Inflammatory macrophage (primary cell): ENCODE measurements at regions not wholly inside any gene's neighbourhood (a gene's known extent, or its start where the extent isn't known, plus 50 kb on each side); places are given as distances from the start of the nearest gene placed in this dataset.
"Not testable (repeated sequence)": the region's sequence is repeated elsewhere in the genome, so short reads cannot be mapped to it uniquely, and the experiment has no call there.

ENCODE experiments used
- DNase-seq, 2 donors: peaks; one replicate each; pipeline ENCODE4 v3.0.0-alpha.2; 2020 to 2022

DNA sequence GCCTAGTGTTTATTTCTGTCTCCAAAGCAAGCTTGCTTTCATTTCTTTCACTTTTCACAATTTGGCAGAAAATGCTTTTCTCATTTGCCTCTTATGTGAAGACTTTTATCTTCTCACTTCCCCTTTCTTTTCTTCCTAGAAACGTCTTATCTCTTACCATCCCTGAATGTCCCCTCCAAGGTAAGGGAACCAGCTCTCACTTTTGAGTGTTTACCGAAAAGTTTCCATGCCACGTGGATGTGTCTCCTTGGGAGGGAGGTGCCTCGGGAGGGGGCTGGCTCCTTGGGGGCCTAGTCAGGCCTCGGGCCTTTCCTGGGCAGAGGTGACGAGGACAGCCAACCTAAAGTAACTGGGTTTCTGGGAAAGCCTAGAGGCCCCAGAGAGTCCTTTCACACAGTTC lies 127.4 kb downstream of the CD24 start:
- no peak for DNase-seq

- no peak for DNase-seq
These were observed 129.6 kb downstream of the CD24 start for GRCh38 chr6:106844930-106845329.

DNA sequence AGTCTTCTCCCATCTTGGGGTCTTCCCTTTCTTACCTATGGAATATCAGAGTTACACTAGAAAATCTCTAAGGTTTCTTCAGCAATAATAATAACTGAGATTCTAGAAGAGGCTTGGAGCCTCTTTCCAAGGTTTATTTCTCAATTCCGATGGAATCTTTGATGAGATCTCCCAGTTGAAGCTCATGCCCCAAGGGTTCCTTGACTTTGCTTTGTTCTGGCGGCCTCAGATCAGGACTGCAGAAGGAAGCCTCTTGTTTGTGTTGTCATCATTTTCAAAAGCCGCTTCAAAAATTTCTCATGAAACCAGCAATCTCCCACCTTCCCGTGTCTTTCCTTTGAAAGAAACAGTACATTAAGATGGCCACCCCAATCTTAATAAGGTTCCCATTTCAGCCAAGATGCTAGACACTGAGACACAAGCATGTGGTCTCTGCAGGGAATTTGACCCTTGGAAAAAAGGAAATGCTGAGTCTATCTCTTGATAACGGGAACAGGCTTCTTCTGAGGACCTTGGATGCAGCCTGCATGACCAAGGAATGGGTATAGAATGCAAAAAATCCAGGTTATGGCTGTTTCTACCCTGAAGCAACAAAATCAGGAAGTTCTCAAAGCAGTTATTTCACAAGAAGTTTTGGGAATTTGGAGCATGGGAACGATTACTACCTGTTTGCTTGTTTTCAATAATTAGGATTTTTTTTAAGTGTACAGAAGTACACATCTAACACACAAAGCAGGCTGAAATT lies 141.6 kb downstream of the CD24 start:
- no peak for DNase-seq

DNA sequence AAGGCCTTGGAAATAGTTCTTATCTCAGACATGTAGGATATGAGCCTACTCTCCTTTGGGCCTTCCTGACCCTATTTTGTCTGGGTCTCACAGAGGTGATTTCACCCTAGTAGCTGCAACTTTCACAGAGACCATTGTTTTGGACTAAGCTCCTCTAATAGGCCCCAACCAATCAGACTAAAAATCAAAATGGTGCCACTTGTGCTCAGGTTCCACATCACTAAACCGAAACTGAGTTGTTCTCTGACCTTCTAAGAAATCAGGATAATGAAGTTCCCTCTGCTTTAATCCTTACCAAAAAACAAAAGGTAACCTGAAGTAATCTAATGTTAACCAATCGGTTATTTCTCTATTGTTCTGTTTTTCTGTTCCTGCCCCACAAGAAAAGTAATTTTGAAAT lies 143.6 kb downstream of the CD24 start:
- no peak for DNase-seq

DNA sequence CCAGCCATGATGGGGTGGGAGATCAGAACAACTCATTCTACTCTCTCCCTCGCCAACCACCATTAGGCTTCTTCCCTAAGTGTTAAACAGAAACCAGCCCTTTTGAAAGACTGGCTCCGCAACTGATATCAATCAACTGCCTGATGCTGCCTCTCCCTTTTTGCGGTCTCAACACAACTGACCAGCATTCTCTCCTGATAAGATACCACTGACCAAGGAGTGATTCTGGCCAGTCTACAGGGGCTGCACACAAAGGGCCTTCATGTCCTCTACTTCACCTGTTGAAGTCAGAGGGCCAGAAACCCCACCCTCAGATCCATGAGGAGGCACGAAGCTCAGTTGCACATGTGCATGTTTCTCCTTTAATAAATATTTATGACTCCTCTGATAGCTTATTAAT lies 145.1 kb downstream of the CD24 start:
- no peak for DNase-seq

DNA sequence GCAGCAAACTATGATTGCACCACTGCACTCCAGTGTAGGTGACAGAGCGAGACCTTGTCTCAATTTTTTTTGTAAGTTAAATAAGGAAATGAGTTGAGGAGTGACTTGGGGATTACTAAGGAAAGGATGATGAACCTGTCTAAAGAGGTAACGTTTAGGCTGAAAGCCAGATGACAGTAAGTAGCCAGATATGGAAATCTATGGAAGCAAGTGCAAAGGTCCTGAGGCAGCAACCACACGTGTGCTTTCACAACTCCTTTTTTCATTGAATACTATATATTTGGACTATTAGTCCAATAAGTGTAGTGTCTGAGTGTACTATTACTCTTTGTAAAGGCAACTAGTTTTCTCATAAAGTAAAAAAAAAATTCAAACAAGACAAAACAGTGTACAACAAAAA lies 147.4 kb downstream of the CD24 start:
- no peak for DNase-seq

DNA sequence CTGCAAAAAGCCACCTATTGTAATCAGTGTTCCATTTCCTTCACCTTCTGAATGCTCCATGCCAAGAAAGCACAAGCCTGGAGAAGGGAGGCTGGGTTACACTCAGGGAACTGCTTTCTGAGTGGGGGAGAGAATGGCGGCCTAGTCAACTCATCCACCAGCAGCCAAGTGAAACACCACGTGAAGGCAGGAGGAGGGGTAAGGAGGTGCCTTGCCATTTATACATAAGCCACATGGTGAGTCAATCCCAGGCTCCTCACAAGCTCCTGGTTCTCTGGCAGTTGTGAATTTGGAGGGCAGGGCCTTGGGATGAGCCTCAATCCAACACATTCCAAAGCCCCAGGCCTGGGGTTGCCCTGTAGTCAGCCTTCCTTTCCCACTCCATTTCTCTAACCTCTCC lies 149.4 kb downstream of the CD24 start:
- DNase-seq = no peak

GRCh38 chr6:106823732-106824351 lies 150.7 kb downstream of the CD24 start:
- no peak for DNase-seq

DNA sequence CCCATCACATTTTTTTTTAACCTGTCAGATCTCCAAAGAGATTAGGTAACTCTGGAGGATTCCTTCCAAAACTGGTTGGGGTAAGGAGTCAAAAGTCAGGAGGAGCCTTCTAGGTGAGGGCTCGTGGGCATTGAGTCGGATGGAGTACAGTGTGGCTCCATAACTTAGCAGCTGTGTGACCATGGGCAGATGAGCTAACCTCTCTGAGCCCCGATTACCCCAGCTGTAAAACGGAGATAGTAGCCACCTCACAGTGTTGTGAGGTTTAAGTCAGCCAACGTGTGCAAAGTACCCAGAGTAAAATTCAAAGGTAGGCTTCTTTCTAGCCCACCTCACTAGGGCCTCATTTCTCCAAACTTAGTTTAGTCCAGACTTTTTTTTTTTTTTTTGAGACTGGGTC lies 151.5 kb downstream of the CD24 start:
- no peak for DNase-seq

DNA sequence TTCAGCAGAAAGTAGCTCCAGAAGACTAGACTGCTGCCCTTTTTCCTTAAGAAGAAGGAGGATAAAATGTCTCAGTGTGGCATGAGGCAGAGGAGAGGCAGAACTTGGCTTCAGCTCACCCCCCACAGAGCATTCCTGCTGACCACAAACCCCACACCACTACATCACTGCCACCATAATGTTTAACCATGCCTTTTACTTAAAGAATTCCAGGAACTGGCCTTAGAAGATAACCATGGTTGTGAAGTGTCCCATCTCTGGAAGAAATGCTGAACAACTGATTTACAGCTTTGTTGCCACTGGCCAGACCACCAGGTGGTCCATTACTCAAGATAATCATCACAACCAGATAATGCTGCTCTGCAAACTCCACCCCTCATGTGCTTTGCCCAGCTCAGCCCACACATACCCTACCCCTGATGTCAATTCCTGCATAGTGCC lies 154.1 kb downstream of the CD24 start:
- no peak for DNase-seq

DNA sequence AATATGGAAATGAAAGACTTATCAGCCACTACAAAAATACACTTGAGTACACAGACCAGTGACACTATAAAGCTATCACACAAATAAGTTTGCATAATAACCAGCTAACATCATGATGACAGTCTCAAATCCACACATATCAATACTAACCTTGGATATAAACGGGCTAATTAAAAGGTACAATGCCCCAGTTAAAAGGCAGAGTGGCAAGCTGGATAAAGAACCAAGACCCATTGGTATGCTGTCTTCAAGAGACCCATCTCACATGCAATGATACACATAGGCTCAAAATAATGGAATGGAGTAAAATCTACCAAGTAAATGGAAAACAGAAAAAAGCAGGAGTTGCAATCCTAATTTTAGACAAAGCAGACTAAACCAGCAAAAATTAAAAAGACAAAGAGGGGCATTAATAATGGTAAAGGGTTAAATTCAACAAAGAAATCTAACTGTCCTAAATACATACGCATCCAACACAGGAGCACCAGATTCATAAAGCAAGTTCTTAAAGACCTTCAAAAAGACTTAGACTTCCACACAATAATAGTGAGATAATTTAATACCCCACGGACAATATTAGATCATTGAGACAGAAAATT lies 163.3 kb downstream of the CD24 start:
- no peak for DNase-seq

DNA sequence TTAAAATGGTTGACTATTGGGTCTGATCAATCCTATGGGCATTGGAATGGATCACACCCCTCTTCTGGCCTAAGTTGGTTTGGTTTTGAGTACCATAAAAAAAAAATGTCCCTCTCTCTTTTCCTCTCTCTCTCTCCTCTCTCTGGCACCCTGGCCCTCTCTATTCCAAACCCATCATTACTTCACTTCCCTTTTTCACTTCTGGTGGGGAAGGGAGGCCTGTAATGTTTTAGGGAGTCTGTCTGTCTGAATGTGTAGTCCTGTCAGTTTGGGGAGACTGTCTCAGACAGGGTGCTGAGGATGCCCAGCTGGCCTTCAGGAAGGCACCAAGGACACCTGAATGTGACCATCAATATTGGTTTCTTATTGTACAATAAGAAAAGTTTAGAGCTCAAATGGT lies 165.8 kb downstream of the CD24 start:
- no peak for DNase-seq

GRCh38 chr6:106807947-106808611 lies 166.4 kb downstream of the CD24 start:
- DNase-seq = no peak

DNA sequence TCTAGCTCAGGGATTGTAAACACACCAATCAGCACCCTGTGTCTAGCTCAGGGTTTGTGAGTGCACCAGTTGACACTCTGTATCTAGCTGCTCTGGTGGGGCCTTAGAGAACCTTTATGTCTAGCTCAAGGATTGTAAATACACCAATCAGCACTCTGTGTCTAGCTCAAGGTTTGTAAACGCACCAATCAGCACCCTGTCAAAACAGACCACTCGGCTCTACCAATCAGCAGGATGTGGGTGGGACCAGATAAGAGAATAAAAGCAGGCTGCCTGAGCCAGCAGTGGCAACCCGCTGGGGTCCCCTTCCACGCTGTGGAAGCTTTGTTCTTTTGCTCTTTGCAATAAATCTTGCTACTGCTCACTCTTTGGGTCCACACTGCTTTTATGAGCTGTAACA lies 168.3 kb downstream of the CD24 start:
- not testable (repeated sequence) for DNase-seq

DNA sequence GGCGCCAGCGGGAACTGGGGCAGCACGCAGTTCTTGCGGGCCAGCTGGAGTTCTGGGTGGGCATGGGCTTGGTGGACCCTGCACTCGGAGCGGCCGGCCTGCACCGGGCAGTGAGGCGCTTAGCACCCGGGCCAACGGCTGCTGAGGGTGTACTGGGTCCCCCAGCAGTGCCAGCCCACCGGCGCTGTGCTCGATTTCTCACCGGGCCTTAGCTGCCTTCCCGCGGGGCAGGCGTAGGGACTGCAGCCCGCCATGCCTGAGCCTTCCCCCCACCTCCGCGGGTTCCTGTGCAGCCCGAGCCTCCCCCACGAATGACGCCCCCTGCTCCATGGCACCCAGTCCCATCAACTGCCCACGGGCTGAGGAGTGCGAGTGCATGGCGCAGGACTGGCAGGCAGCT lies 168.8 kb downstream of the CD24 start:
- DNase-seq = no peak

GRCh38 chr6:106804346-106805335 lies 169.9 kb downstream of the CD24 start:
- DNase-seq = no peak

GRCh38 chr6:106803188-106803587 lies 171.3 kb downstream of the CD24 start:
- DNase-seq = no peak

GRCh38 chr6:106802139-106802538 lies 172.4 kb downstream of the CD24 start:
- DNase-seq = no peak

DNA sequence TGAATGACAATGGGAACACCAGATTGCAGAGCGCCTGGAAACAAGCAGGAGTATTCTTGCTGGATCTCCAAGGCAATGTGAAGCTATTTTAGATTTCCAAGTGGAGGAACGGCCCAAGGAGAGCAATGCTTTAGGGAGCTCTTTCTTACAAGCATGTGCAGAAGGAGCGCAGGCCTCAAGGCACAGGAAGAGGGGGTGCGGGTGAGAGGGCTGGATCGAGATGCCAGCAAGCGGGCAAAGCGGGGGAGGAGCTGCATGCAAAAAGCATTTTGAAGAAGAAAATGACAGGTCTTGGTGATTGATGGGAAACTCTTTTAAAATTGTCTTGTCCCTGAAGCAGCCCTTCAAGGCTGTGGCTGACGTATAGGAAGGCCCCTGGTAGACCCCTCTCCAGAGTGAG lies 171.9 kb downstream of the QRSL1 start:
- DNase-seq = no peak

- DNase-seq = no peak
These were observed 171.0 kb downstream of the QRSL1 start for GRCh38 chr6:106800379-106800778.

- DNase-seq = no peak
These were observed 169.9 kb downstream of the QRSL1 start for GRCh38 chr6:106799031-106799894.
